Prostate gland (tissue), 2 donors: ENCODE measurements at regions not wholly inside any gene's neighbourhood (a gene's known extent, or its start where the extent isn't known, plus 50 kb on each side); places are given as distances from the start of the nearest gene placed in this dataset.

Experiments
- POLR2AphosphoS5 ChIP-seq: sonication (generic); formaldehyde crosslinking; IDR thresholded peaks from one replicate; pipeline ENCODE4 v1.6.1; 2017; ENCODE audit warnings: antibody characterized with exemption
- TF ChIP-seq, protein P1 (sequence below), 4 experiments: fragments of 200-600 bp in 2 of 4; fragments of 450-650 bp in 2 of 4; sonication (generic) in 2 of 4; IDR thresholded peaks; 1 replicate in 3 of 4; 2 replicates in 1 of 4; pipeline ENCODE4 v1.5.1; 2016 to 2019; ENCODE audit warnings: antibody characterized with exemption in 4 of 4, mild to moderate bottlenecking in 2 of 4, moderate library complexity in 2 of 4

GRCh38 chr18:76227759-76228158 is 267.3 kb downstream of the ZNF516 start:
- TF ChIP-seq, protein P1, sequence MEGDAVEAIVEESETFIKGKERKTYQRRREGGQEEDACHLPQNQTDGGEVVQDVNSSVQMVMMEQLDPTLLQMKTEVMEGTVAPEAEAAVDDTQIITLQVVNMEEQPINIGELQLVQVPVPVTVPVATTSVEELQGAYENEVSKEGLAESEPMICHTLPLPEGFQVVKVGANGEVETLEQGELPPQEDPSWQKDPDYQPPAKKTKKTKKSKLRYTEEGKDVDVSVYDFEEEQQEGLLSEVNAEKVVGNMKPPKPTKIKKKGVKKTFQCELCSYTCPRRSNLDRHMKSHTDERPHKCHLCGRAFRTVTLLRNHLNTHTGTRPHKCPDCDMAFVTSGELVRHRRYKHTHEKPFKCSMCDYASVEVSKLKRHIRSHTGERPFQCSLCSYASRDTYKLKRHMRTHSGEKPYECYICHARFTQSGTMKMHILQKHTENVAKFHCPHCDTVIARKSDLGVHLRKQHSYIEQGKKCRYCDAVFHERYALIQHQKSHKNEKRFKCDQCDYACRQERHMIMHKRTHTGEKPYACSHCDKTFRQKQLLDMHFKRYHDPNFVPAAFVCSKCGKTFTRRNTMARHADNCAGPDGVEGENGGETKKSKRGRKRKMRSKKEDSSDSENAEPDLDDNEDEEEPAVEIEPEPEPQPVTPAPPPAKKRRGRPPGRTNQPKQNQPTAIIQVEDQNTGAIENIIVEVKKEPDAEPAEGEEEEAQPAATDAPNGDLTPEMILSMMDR (IDR thresholded peaks at IDR 0.05) = no peak
- TF ChIP-seq POLR2AphosphoS5 = no peak
